SU-DHL-6 (cell line): ENCODE measurements at regions not wholly inside any gene's neighbourhood (a gene's known extent, or its start where the extent isn't known, plus 50 kb on each side); places are given as distances from the start of the nearest gene placed in this dataset.

Source experiments
- EZH2phosphoT487 ChIP-seq: fragments of 200-600 bp; sonication (generic), shearing (Covaris generic); conservative IDR thresholded peaks from 2 replicates; pipeline ENCODE4 v1.6.1; 2018; ENCODE audit warnings: mild to moderate bottlenecking, antibody characterized with exemption, low read length, moderate library complexity, mixed read lengths
- TF ChIP-seq, protein P1 (sequence below): fragments of 200-600 bp; sonication (generic); IDR thresholded peaks from one replicate; pipeline ENCODE4 v1.5.1; 2017; ENCODE audit warnings: antibody characterized with exemption, mild to moderate bottlenecking, low read length, moderate library complexity; ENCODE audit not compliant: insufficient read depth, poor library complexity, severe bottlenecking

DNA sequence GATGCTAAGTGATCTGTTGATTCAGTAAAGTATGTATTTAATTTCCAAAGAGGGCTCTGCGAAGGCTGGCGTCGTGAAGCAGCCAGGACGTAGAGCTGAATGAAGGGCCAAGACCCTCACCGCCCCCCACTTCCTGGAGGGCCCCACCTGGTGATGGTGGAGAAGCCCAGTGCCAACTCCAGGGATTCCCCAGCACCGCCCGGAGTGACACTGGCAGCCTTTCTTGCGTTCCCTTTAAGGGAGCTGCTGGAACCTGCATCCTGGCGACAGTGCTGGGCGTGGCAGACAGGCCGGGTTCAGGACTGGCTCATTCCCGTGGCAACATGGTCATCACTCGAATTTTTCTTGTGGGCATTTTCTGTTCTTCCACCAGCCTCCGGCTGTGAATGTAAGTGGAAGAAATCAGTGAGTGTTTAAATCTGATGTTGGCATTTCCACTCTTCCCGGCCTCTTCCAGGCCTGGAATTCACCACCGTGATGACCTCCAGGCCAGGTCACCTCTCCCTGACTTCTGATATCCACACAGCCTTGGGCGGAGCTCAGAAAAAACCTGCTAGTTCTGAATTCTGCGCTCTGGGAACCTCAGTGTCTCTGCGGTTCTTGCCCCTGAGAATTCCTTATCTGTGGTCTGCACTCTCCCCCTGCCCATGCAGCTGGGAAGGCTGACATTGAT lies 57.4 kb upstream of the DACT2 start:
- TF ChIP-seq, protein P1, sequence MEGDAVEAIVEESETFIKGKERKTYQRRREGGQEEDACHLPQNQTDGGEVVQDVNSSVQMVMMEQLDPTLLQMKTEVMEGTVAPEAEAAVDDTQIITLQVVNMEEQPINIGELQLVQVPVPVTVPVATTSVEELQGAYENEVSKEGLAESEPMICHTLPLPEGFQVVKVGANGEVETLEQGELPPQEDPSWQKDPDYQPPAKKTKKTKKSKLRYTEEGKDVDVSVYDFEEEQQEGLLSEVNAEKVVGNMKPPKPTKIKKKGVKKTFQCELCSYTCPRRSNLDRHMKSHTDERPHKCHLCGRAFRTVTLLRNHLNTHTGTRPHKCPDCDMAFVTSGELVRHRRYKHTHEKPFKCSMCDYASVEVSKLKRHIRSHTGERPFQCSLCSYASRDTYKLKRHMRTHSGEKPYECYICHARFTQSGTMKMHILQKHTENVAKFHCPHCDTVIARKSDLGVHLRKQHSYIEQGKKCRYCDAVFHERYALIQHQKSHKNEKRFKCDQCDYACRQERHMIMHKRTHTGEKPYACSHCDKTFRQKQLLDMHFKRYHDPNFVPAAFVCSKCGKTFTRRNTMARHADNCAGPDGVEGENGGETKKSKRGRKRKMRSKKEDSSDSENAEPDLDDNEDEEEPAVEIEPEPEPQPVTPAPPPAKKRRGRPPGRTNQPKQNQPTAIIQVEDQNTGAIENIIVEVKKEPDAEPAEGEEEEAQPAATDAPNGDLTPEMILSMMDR, result no peak
- TF ChIP-seq EZH2phosphoT487, result no peak
